IgD-negative memory B cell (primary cell): ENCODE measurements at regions not wholly inside any gene's neighbourhood (a gene's known extent, or its start where the extent isn't known, plus 50 kb on each side); places are given as distances from the start of the nearest gene placed in this dataset.
A peak's percentile ranks its signal among the peaks of the same experiment; 100 is the strongest.

ENCODE experiments used
- H3K27ac Mint-ChIP-seq, 3 donors: one replicate each; pipeline ENCODE4 v1.8.0; 2020 to 2022; ENCODE audit warnings: mild to moderate bottlenecking in 3 of 3, mixed read lengths in 3 of 3, moderate library complexity in 1 of 3
- H3K27me3 Mint-ChIP-seq: one replicate; pipeline ENCODE4 v1.8.0; 2021; ENCODE audit warnings: mixed read lengths
- H3K36me3 Mint-ChIP-seq: one replicate; pipeline ENCODE4 v1.8.0; 2020; ENCODE audit warnings: mild to moderate bottlenecking, mixed read lengths
- H3K4me1 Mint-ChIP-seq, 3 donors: one replicate each; pipeline ENCODE4 v1.8.0; 2020 to 2022; ENCODE audit warnings: mixed read lengths in 3 of 3, mild to moderate bottlenecking in 1 of 3
- H3K4me3 Mint-ChIP-seq, 4 donors: one replicate each; pipeline ENCODE4 v1.8.0; 2020 to 2022; ENCODE audit warnings: mild to moderate bottlenecking in 4 of 4, mixed read lengths in 4 of 4, moderate library complexity in 3 of 4
- H3K9me3 Mint-ChIP-seq, 3 donors: one replicate each; pipeline ENCODE4 v1.8.0; 2020 to 2021; ENCODE audit warnings: mixed read lengths in 3 of 3, mild to moderate bottlenecking in 1 of 3

- H3K9me3 Mint-ChIP-seq = peaks cover 0 to 2% (median 0%) of the 10 kb centered on the region in 3 donors
- no peak overlapping the region for H3K27ac Mint-ChIP-seq
- H3K36me3 Mint-ChIP-seq = no peaks in the 10 kb centered on the region
- H3K27me3 Mint-ChIP-seq = no peaks in the 10 kb centered on the region
- H3K4me1 Mint-ChIP-seq = no peaks in the 10 kb centered on the region
- H3K4me3 Mint-ChIP-seq = no peak overlapping the region
Measured at GRCh38 chr5:175092691-175093090, 351.3 kb downstream of the DRD1 start.

- Mint-ChIP-seq H3K4me1 (no peaks in the 10 kb centered on the region), H3K27ac (no peak overlapping the region), H3K9me3 (peaks cover 0 to 11% (median 4%) of the 10 kb centered on the region in 3 donors), H3K4me3 (no peak overlapping the region), H3K27me3 (no peaks in the 10 kb centered on the region), H3K36me3 (no peaks in the 10 kb centered on the region)
Measured at GRCh38 chr5:175088963-175089362, 355.0 kb downstream of the DRD1 start.

- Mint-ChIP-seq H3K4me1 (no peaks in the 10 kb centered on the region), H3K9me3 (peaks cover 0 to 11% (median 4%) of the 10 kb centered on the region in 3 donors), H3K27ac (no peak overlapping the region), H3K36me3 (no peaks in the 10 kb centered on the region), H3K27me3 (no peaks in the 10 kb centered on the region), H3K4me3 (no peak overlapping the region)
Measured at GRCh38 chr5:175082866-175083590, 358.6 kb downstream of the MSX2 start.

- Mint-ChIP-seq H3K4me3 (no peak overlapping the region), H3K4me1 (no peaks in the 10 kb centered on the region), H3K27ac (no peak overlapping the region), H3K27me3 (no peaks in the 10 kb centered on the region), H3K36me3 (no peaks in the 10 kb centered on the region), H3K9me3 (peaks cover 0 to 11% (median 4%) of the 10 kb centered on the region in 3 donors)
Measured at GRCh38 chr5:175082346-175082745, 358.0 kb downstream of the MSX2 start.

GRCh38 chr5:175079707-175080106 lies 355.3 kb downstream of the MSX2 start:
- H3K9me3 Mint-ChIP-seq = no peaks in the 10 kb centered on the region
- H3K27ac Mint-ChIP-seq = no peak overlapping the region
- no peak overlapping the region for H3K4me3 Mint-ChIP-seq
- H3K4me1 Mint-ChIP-seq = no peaks in the 10 kb centered on the region
- no peaks in the 10 kb centered on the region for H3K27me3 Mint-ChIP-seq
- H3K36me3 Mint-ChIP-seq = peaks cover 2% of the 10 kb centered on the region

- Mint-ChIP-seq H3K9me3 (no peaks in the 10 kb centered on the region), H3K36me3 (peaks cover 2% of the 10 kb centered on the region), H3K27me3 (no peaks in the 10 kb centered on the region), H3K4me1 (no peaks in the 10 kb centered on the region), H3K4me3 (no peak overlapping the region), H3K27ac (no peak overlapping the region)
Measured at GRCh38 chr5:175070283-175070682, 345.9 kb downstream of the MSX2 start.

- H3K4me1 Mint-ChIP-seq = peaks cover 0 to 7% (median 0%) of the 10 kb centered on the region in 3 donors
- H3K27ac Mint-ChIP-seq = peak overlapping the region in 1 of 3 donors; percentile 6
- H3K27me3 Mint-ChIP-seq = peaks cover 13% of the 10 kb centered on the region
- no peaks in the 10 kb centered on the region for H3K36me3 Mint-ChIP-seq
- peaks cover 0 to 1% (median 0%) of the 10 kb centered on the region in 3 donors for H3K9me3 Mint-ChIP-seq
- H3K4me3 Mint-ChIP-seq = peak overlapping the region in 2 of 4 donors; percentile 39 to 57
Measured at GRCh38 chr5:175060257-175060656, 335.9 kb downstream of the MSX2 start.

GRCh38 chr5:175059687-175060211 lies 335.4 kb downstream of the MSX2 start:
- peaks cover 0 to 7% (median 0%) of the 10 kb centered on the region in 3 donors for H3K4me1 Mint-ChIP-seq
- peaks cover 13% of the 10 kb centered on the region for H3K27me3 Mint-ChIP-seq
- H3K27ac Mint-ChIP-seq = peak overlapping the region in 1 of 3 donors; percentile 6
- H3K36me3 Mint-ChIP-seq = no peaks in the 10 kb centered on the region
- H3K9me3 Mint-ChIP-seq = peaks cover 0 to 1% (median 0%) of the 10 kb centered on the region in 3 donors
- H3K4me3 Mint-ChIP-seq = peak overlapping the region in 2 of 4 donors; percentile 19 to 39

- no peak overlapping the region for H3K4me3 Mint-ChIP-seq
- no peaks in the 10 kb centered on the region for H3K9me3 Mint-ChIP-seq
- peaks cover 0 to 7% (median 0%) of the 10 kb centered on the region in 3 donors for H3K4me1 Mint-ChIP-seq
- no peak overlapping the region for H3K27ac Mint-ChIP-seq
- H3K36me3 Mint-ChIP-seq = no peaks in the 10 kb centered on the region
- H3K27me3 Mint-ChIP-seq = peaks cover 13% of the 10 kb centered on the region
Measured at GRCh38 chr5:175056831-175057230, 332.4 kb downstream of the MSX2 start.

- Mint-ChIP-seq H3K27ac (no peak overlapping the region), H3K36me3 (no peaks in the 10 kb centered on the region), H3K4me3 (no peak overlapping the region), H3K9me3 (no peaks in the 10 kb centered on the region), H3K27me3 (peaks cover 7% of the 10 kb centered on the region), H3K4me1 (no peaks in the 10 kb centered on the region)
Measured at GRCh38 chr5:175054243-175054642, 329.9 kb downstream of the MSX2 start.

- Mint-ChIP-seq H3K27ac (no peak overlapping the region), H3K4me3 (no peak overlapping the region)
Measured at GRCh38 chr5:175052351-175052750, 328.0 kb downstream of the MSX2 start.

GRCh38 chr5:175047048-175047447 lies 322.7 kb downstream of the MSX2 start:
- H3K36me3 Mint-ChIP-seq = no peaks in the 10 kb centered on the region
- H3K4me1 Mint-ChIP-seq = no peaks in the 10 kb centered on the region
- H3K27ac Mint-ChIP-seq = no peak overlapping the region
- H3K27me3 Mint-ChIP-seq = no peaks in the 10 kb centered on the region
- no peak overlapping the region for H3K4me3 Mint-ChIP-seq
- H3K9me3 Mint-ChIP-seq = peaks cover 0 to 3% (median 0%) of the 10 kb centered on the region in 3 donors

More at GRCh38 chr5:175052351-175052750, 328.0 kb downstream of the MSX2 start:
- Mint-ChIP-seq H3K36me3 (no peaks in the 10 kb centered on the region), H3K27me3 (no peaks in the 10 kb centered on the region), H3K4me1 (no peaks in the 10 kb centered on the region), H3K9me3 (no peaks in the 10 kb centered on the region)

- H3K4me1 Mint-ChIP-seq = no peaks in the 10 kb centered on the region
- H3K27ac Mint-ChIP-seq = no peak overlapping the region
- H3K36me3 Mint-ChIP-seq = no peaks in the 10 kb centered on the region
Measured at GRCh38 chr5:175045820-175046219, 321.4 kb downstream of the MSX2 start.

GRCh38 chr5:175037820-175038219 lies 313.4 kb downstream of the MSX2 start:
- no peak overlapping the region for H3K4me3 Mint-ChIP-seq
- no peaks in the 10 kb centered on the region for H3K4me1 Mint-ChIP-seq
- no peak overlapping the region for H3K27ac Mint-ChIP-seq
- H3K36me3 Mint-ChIP-seq = no peaks in the 10 kb centered on the region
- peaks cover 2 to 5% (median 3%) of the 10 kb centered on the region in 3 donors for H3K9me3 Mint-ChIP-seq
- peaks cover 3% of the 10 kb centered on the region for H3K27me3 Mint-ChIP-seq

More at GRCh38 chr5:175045820-175046219, 321.4 kb downstream of the MSX2 start:
- no peaks in the 10 kb centered on the region for H3K27me3 Mint-ChIP-seq
- peaks cover 0 to 3% (median 2%) of the 10 kb centered on the region in 3 donors for H3K9me3 Mint-ChIP-seq
- H3K4me3 Mint-ChIP-seq = no peak overlapping the region

- Mint-ChIP-seq H3K9me3 (peaks cover 2 to 5% (median 2%) of the 10 kb centered on the region in 3 donors), H3K27me3 (peaks cover 3% of the 10 kb centered on the region), H3K4me1 (no peaks in the 10 kb centered on the region), H3K27ac (no peak overlapping the region), H3K4me3 (no peak overlapping the region), H3K36me3 (no peaks in the 10 kb centered on the region)
Measured at GRCh38 chr5:175035882-175036533, 311.6 kb downstream of the MSX2 start.
